ENCODE measurements at regions not wholly inside any gene's neighbourhood (a gene's known extent, or its start where the extent isn't known, plus 50 kb on each side); places are given as distances from the start of the nearest gene placed in this dataset.

GRCh38 chr9:91043056-91043810, 241.6 kb downstream of the SYK start:
- DNase-seq (ENCODE audit: low read depth): no peak
- no peak overlapping the region for H3K4me3 ChIP-seq (ENCODE audit: low read length)
- TF ChIP-seq, protein P1, sequence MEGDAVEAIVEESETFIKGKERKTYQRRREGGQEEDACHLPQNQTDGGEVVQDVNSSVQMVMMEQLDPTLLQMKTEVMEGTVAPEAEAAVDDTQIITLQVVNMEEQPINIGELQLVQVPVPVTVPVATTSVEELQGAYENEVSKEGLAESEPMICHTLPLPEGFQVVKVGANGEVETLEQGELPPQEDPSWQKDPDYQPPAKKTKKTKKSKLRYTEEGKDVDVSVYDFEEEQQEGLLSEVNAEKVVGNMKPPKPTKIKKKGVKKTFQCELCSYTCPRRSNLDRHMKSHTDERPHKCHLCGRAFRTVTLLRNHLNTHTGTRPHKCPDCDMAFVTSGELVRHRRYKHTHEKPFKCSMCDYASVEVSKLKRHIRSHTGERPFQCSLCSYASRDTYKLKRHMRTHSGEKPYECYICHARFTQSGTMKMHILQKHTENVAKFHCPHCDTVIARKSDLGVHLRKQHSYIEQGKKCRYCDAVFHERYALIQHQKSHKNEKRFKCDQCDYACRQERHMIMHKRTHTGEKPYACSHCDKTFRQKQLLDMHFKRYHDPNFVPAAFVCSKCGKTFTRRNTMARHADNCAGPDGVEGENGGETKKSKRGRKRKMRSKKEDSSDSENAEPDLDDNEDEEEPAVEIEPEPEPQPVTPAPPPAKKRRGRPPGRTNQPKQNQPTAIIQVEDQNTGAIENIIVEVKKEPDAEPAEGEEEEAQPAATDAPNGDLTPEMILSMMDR (IDR thresholded peaks at IDR 0.05; ENCODE audit: insufficient read depth, low read depth, low read length, missing control alignments): no peak

DNA sequence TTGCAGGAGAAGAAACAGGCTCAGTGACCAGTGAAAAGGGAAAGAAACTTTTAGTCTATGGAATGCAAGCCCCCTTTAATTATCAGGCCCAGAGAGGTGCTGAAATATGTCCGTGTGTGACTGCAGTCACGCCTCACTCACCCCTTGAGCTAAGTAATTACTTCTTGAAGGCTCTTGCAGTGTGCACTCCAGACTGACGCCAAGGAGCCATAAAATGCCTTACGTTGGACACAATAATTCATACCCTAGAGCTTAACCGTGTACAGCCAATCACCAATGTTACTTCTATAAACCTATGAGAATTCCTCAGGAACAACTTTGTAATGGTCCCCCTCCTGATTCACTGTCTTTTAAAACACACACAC, 242.2 kb downstream of the SYK start:
- no peak for DNase-seq (ENCODE audit: low read depth)
- TF ChIP-seq, protein P1 (IDR thresholded peaks at IDR 0.05; ENCODE audit: insufficient read depth, low read depth, low read length, missing control alignments): no peak
- H3K4me3 ChIP-seq (ENCODE audit: low read length): no peak overlapping the region

- TF ChIP-seq, protein P1 (IDR thresholded peaks at IDR 0.05; ENCODE audit: insufficient read depth, low read depth, low read length, missing control alignments): no peak
- no peak overlapping the region for H3K4me3 ChIP-seq (ENCODE audit: low read length)
- no peak for DNase-seq (ENCODE audit: low read depth)
These were observed 242.7 kb downstream of the SYK start for GRCh38 chr9:91044354-91044753.

GRCh38 chr9:91045041-91045440, 243.4 kb downstream of the SYK start:
- TF ChIP-seq, protein P1 (IDR thresholded peaks at IDR 0.05; ENCODE audit: insufficient read depth, low read depth, low read length, missing control alignments): no peak
- DNase-seq (ENCODE audit: low read depth): no peak
- H3K4me3 ChIP-seq (ENCODE audit: low read length): no peak overlapping the region

DNA sequence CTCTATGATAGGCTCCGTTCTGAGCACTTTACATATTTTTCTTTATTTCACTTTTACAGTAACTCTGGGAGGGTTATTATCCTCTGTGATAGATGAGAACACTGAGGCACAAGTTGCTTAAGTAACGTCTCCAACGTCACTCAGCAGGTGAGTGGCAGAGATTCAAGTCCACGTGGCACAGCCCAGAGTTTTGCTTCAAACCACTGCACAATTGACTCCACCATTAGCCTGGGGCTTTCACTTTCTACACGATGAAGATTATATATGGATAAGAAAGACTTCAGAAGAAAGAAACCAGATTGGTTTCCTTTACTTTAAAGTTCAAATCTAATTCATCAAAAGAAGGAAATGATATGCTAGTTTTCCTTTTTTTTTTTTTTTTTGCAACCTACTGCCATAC, 245.9 kb downstream of the SYK start:
- peak; percentile 15 for DNase-seq (ENCODE audit: low read depth)
- no peak overlapping the region for H3K4me3 ChIP-seq (ENCODE audit: low read length)
- TF ChIP-seq, protein P1 (IDR thresholded peaks at IDR 0.05; ENCODE audit: insufficient read depth, low read depth, low read length, missing control alignments): no peak

DNA sequence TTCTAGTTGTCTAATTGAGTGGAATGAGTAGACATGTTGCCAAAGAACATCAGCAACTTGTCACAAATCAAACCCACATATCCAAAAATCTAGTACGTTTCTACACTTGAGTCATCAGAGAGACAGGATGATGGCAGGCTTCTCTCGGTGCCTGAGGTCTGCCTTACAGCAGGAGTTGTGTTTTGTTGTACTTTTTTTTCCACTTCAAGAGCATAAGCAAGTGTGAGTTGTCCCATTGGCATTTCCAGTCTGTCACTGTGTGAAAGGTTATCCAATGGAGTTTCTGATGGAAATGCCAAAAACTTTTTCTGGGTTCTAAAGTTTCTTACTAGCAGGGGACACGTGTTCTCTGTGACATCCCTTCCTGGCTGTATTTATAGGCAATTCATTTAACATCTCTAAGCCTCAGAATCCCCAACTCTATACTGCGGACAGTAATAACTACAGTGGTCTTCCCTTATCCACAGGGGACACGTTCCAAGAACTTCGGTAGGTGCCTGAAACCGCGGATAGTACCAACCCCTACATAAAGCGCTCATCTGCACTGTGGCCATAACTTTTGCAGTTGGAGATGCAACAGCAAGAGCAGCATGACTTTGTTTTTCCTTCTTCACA, 246.5 kb downstream of the SYK start:
- TF ChIP-seq, protein P1 (IDR thresholded peaks at IDR 0.05; ENCODE audit: insufficient read depth, low read depth, low read length, missing control alignments): no peak
- DNase-seq (ENCODE audit: low read depth): peak; percentile 78
- no peak overlapping the region for H3K4me3 ChIP-seq (ENCODE audit: low read length)

DNA sequence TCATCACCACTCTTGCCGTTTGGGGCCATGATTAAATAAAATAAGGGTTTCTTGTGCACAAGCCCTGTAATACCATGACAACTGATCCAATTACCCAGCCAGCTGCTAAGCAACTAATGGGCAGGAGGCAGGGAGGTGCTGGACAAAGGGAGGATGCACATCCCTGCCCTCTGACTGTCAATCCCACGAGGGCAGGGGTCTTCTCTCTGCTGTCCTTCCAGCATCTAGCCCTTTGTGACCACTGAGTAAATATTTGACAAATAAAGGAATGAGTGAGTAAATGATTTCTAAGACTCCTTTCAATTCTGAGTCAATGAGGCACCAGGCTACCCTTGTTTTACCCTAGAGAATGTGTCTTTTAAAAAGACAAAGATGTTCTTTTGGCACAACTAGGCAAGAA, 247.1 kb downstream of the SYK start:
- TF ChIP-seq, protein P1 (IDR thresholded peaks at IDR 0.05; ENCODE audit: insufficient read depth, low read depth, low read length, missing control alignments): no peak
- H3K4me3 ChIP-seq (ENCODE audit: low read length): no peak overlapping the region
- DNase-seq (ENCODE audit: low read depth): no peak

All from epithelial cell of esophagus (primary cell).